ENCODE measurements at regions not wholly inside any gene's neighbourhood (a gene's known extent, or its start where the extent isn't known, plus 50 kb on each side); places are given as distances from the start of the nearest gene placed in this dataset.
"Not testable (repeated sequence)": the region's sequence is repeated elsewhere in the genome, so short reads cannot be mapped to it uniquely, and the experiment has no call there.

- DNase-seq: no peak
These were observed 288.9 kb upstream of the ZNF337 start for GRCh38 chr20:25985597-25985996.

GRCh38 chr20:25984933-25985332 lies 288.3 kb upstream of the ZNF337 start:
- peak; percentile 49 for DNase-seq

- not testable (repeated sequence) for DNase-seq
These were observed 286.0 kb upstream of the ZNF337 start for GRCh38 chr20:25982701-25983100.

GRCh38 chr20:25978450-25979190 lies 282.0 kb upstream of the ZNF337 start:
- DNase-seq: not testable (repeated sequence)

- not testable (repeated sequence) for DNase-seq
These were observed 279.2 kb upstream of the ZNF337 start for GRCh38 chr20:25975816-25976215.

GRCh38 chr20:25965203-25965602 lies 268.6 kb upstream of the ZNF337 start:
- not testable (repeated sequence) for DNase-seq

- not testable (repeated sequence) for DNase-seq
These were observed 257.2 kb upstream of the ZNF337 start for GRCh38 chr20:25953876-25954275.

GRCh38 chr20:25935230-25935629 lies 238.6 kb upstream of the ZNF337 start:
- DNase-seq: not testable (repeated sequence)

GRCh38 chr20:25932806-25933205 lies 236.2 kb upstream of the ZNF337 start:
- DNase-seq: not testable (repeated sequence)

- not testable (repeated sequence) for DNase-seq
These were observed 235.5 kb upstream of the ZNF337 start for GRCh38 chr20:25932170-25932569.

GRCh38 chr20:25902321-25902720 lies 205.7 kb upstream of the ZNF337 start:
- not testable (repeated sequence) for DNase-seq

- not testable (repeated sequence) for DNase-seq
These were observed 202.0 kb upstream of the ZNF337 start for GRCh38 chr20:25898663-25899062.

- DNase-seq: not testable (repeated sequence)
These were observed 182.4 kb upstream of the ZNF337 start for GRCh38 chr20:25879096-25879495.

- not testable (repeated sequence) for DNase-seq
These were observed 172.0 kb upstream of the ZNF337 start for GRCh38 chr20:25868650-25868979.

- DNase-seq: peak; percentile 66
These were observed 171.4 kb upstream of the ZNF337 start for GRCh38 chr20:25867776-25868649.

GRCh38 chr20:25867015-25867775 lies 170.5 kb upstream of the ZNF337 start:
- not testable (repeated sequence) for DNase-seq

GRCh38 chr20:25865715-25866656 lies 169.3 kb upstream of the ZNF337 start:
- peak; percentile 72 for DNase-seq

- not testable (repeated sequence) for DNase-seq
These were observed 168.5 kb upstream of the ZNF337 start for GRCh38 chr20:25864963-25865714.

GRCh38 chr20:25864326-25864962 lies 167.8 kb upstream of the ZNF337 start:
- no peak for DNase-seq

GRCh38 chr20:25863536-25864325 lies 167.1 kb upstream of the ZNF337 start:
- DNase-seq: no peak
